SK-N-SH (cell line): ENCODE measurements at regions not wholly inside any gene's neighbourhood (a gene's known extent, or its start where the extent isn't known, plus 50 kb on each side); places are given as distances from the start of the nearest gene placed in this dataset.
"Not testable (repeated sequence)": the region's sequence is repeated elsewhere in the genome, so short reads cannot be mapped to it uniquely, and the experiment has no call there.

Experiments used
- CTCF ChIA-PET: fragments of 300-600, 350-600 bp; formaldehyde crosslinking; extraction: SDS; loops from one replicate; lab custom pipeline; 2021; lab: Yijun Ruan, JAX
- POLR2A ChIA-PET: fragments of 350-600 bp; sonication (Branson Sonifier 250); formaldehyde crosslinking; extraction: SDS; loops from one replicate; lab custom pipeline; 2020; ENCODE audit warnings: antibody characterized with exemption, inconsistent platforms; lab: Yijun Ruan, JAX
- DNase-seq: peaks from one replicate; pipeline ENCODE4 v3.0.0; 2012
- H2AFZ ChIP-seq: fragments of 200-600 bp; sonication (generic); 2 replicates; pipeline ENCODE4 v1.8.1; 2016; ENCODE audit warnings: antibody characterized with exemption, mild to moderate bottlenecking, low read depth
- H3F3A ChIP-seq: fragments of 200-600 bp; sonication (generic); replicated peaks from 2 replicates; pipeline ENCODE3; 2016; ENCODE audit warnings: antibody characterized with exemption, mild to moderate bottlenecking; ENCODE audit not compliant: insufficient read depth
- H3K27ac ChIP-seq, 2 experiments: fragments of 200-500 bp in 1 of 2; fragments of 200-600 bp in 1 of 2; sonication (Bioruptor generic) in 1 of 2; sonication (generic), shearing (Covaris generic) in 1 of 2; 2 replicates each; pipeline versions ENCODE4 v1.5.1 to v1.6.1; 2014 to 2016; ENCODE audit warnings: low read depth in 2 of 2, inconsistent platforms in 1 of 2, low read length in 1 of 2, mild to moderate bottlenecking in 1 of 2, mixed read lengths in 1 of 2
- H3K27me3 ChIP-seq: fragments of 200-600 bp; sonication (generic), shearing (Covaris generic); 2 replicates; pipeline ENCODE4 v1.6.1; 2016; ENCODE audit warnings: mixed run types; ENCODE audit not compliant: insufficient read depth
- H3K36me3 ChIP-seq, 2 experiments: fragments of 200-500 bp in 1 of 2; fragments of 200-600 bp in 1 of 2; sonication (Bioruptor generic) in 1 of 2; sonication (generic) in 1 of 2; replicated peaks in 1 of 2; 2 replicates each; pipeline versions ENCODE3 to v1.5.1; 2014 to 2016; ENCODE audit warnings: low read length in 1 of 2, mild to moderate bottlenecking in 1 of 2; ENCODE audit not compliant: insufficient read depth in 2 of 2, control insufficient read depth in 1 of 2
- H3K4me1 ChIP-seq, 2 experiments: fragments of 200-500 bp in 1 of 2; fragments of 200-600 bp in 1 of 2; sonication (Bioruptor generic) in 1 of 2; sonication (generic), shearing (Covaris generic) in 1 of 2; 2 replicates each; pipeline versions ENCODE4 v1.5.1 to v1.6.1; 2014 to 2016; ENCODE audit warnings: low read depth in 1 of 2, low read length in 1 of 2, mixed run types in 1 of 2; ENCODE audit not compliant: insufficient read depth in 2 of 2, control insufficient read depth in 1 of 2
- H3K4me2 ChIP-seq: fragments of 200-600 bp; sonication (generic), shearing (Covaris generic); 2 replicates; pipeline ENCODE4 v1.6.1; 2017; ENCODE audit warnings: mixed run types
- H3K4me3 ChIP-seq, 2 experiments: fragments of 200-500 bp in 1 of 2; fragments of 200-600 bp in 1 of 2; sonication (Bioruptor generic) in 1 of 2; sonication (generic), shearing (Covaris generic) in 1 of 2; 2 replicates each; pipeline versions ENCODE4 v1.5.1 to v1.8.1; 2014 to 2016; ENCODE audit warnings: low read depth in 2 of 2, inconsistent platforms in 1 of 2, low read length in 1 of 2, mild to moderate bottlenecking in 1 of 2, mixed read lengths in 1 of 2, moderate library complexity in 1 of 2
- H3K79me2 ChIP-seq: fragments of 200-600 bp; sonication (generic); 2 replicates; pipeline ENCODE4 v1.8.1; 2017; ENCODE audit warnings: mild to moderate bottlenecking; ENCODE audit not compliant: insufficient read depth
- H3K9ac ChIP-seq: fragments of 200-600 bp; sonication (generic); 2 replicates; pipeline ENCODE4 v1.6.1; 2017; ENCODE audit warnings: mixed run types
- H3K9me2 ChIP-seq: fragments of 200-600 bp; sonication (generic); 2 replicates; pipeline ENCODE4 v1.6.1; 2017; ENCODE audit warnings: mixed run types
- H3K9me3 ChIP-seq: fragments of 200-600 bp; sonication (generic); 2 replicates; pipeline ENCODE4 v1.6.1; 2017; ENCODE audit warnings: mixed run types, mild to moderate bottlenecking, moderate library complexity
- H4K20me1 ChIP-seq: fragments of 200-600 bp; sonication (generic); 2 replicates; pipeline ENCODE4 v1.6.1; 2017; ENCODE audit warnings: mild to moderate bottlenecking, mixed run types; ENCODE audit not compliant: insufficient read depth
- CHD2 ChIP-seq: fragments of 150-350 bp; IDR thresholded peaks from 2 replicates; pipeline ENCODE4 v1.6.1; 2018; ENCODE audit warnings: low read length; ENCODE audit not compliant: partially characterized antibody
- CTCF ChIP-seq: fragments of 200-600 bp; sonication (generic); IDR thresholded peaks from 2 replicates; pipeline ENCODE4 v1.6.1; 2017; ENCODE audit warnings: antibody characterized with exemption, mild to moderate bottlenecking, moderate library complexity
- ELF1 ChIP-seq: IDR thresholded peaks from 2 replicates; pipeline ENCODE4 v1.4.0; 2012
- FOSL2 ChIP-seq: IDR thresholded peaks from 2 replicates; pipeline ENCODE4 v1.4.0; 2012; ENCODE audit warnings: low read depth, mild to moderate bottlenecking, moderate library complexity, borderline replicate concordance
- FOXJ3 ChIP-seq: sonication (generic); formaldehyde crosslinking; IDR thresholded peaks from 2 replicates; pipeline ENCODE4 v1.5.1; 2020; ENCODE audit warnings: mild to moderate bottlenecking, missing genetic modification reagents
- FOXM1 ChIP-seq: IDR thresholded peaks from 2 replicates; pipeline ENCODE4 v1.4.0; 2012; ENCODE audit warnings: low read depth, mild to moderate bottlenecking
- JUND ChIP-seq: IDR thresholded peaks from 2 replicates; pipeline ENCODE4 v1.4.0; 2012
- MEF2A ChIP-seq: IDR thresholded peaks from 2 replicates; pipeline ENCODE4 v1.4.0; 2012; ENCODE audit warnings: low read depth, borderline replicate concordance
- MXI1 ChIP-seq: IDR thresholded peaks from 2 replicates; pipeline ENCODE4 v1.6.1; 2012; ENCODE audit warnings: mild to moderate bottlenecking, low read depth, low read length, improper control_type of control experiment
- WGBS: methylation state at CpG from one replicate; pipeline ENCODE4 v1.1.6; 2017; ENCODE audit warnings: low lambda C conversion rate; 5-methylcytosine and 5-hydroxymethylcytosine counted together
- TF ChIP-seq, protein P1 (sequence below): fragments of 150-350 bp; IDR thresholded peaks from 2 replicates; pipeline ENCODE4 v1.6.1; 2017; ENCODE audit warnings: antibody characterized with exemption, low read length, low read depth, borderline replicate concordance
- TF ChIP-seq, protein P2 (sequence below): IDR thresholded peaks from 2 replicates; pipeline ENCODE4 v1.6.1; 2012; ENCODE audit warnings: mild to moderate bottlenecking, low read depth, low read length, moderate library complexity
- TF ChIP-seq, protein P3 (sequence below): IDR thresholded peaks from 2 replicates; pipeline ENCODE4; 2012

GRCh38 chr5:108503986-108504385 is 122.1 kb upstream of the FBXL17 start:
- no peaks in the 10 kb centered on the region for H3K36me3 ChIP-seq
- H2AFZ ChIP-seq, result no peak overlapping the region
- ChIA-PET CTCF (interaction anchor here (1.3 kb wide), 1 partner anchor 11 kb away, joined by 3 read pairs; no protein-coding TSS in a partner anchor), POLR2A (no interaction called here)
- no peaks in the 10 kb centered on the region for H3K79me2 ChIP-seq
- H3K4me2 ChIP-seq, result no peak overlapping the region
- WGBS, result 24% methylated on average over 2 of the region's 2 CpGs
- no peak for DNase-seq
- no peaks in the 10 kb centered on the region for H3K27me3 ChIP-seq
- H3K4me3 ChIP-seq, result no peak overlapping the region
- no peaks in the 10 kb centered on the region for H3K9me2 ChIP-seq
- no peak overlapping the region for H3K9ac ChIP-seq
- TF ChIP-seq, protein P1, sequence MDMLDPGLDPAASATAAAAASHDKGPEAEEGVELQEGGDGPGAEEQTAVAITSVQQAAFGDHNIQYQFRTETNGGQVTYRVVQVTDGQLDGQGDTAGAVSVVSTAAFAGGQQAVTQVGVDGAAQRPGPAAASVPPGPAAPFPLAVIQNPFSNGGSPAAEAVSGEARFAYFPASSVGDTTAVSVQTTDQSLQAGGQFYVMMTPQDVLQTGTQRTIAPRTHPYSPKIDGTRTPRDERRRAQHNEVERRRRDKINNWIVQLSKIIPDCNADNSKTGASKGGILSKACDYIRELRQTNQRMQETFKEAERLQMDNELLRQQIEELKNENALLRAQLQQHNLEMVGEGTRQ, result no peak
- TF ChIP-seq, protein P2, sequence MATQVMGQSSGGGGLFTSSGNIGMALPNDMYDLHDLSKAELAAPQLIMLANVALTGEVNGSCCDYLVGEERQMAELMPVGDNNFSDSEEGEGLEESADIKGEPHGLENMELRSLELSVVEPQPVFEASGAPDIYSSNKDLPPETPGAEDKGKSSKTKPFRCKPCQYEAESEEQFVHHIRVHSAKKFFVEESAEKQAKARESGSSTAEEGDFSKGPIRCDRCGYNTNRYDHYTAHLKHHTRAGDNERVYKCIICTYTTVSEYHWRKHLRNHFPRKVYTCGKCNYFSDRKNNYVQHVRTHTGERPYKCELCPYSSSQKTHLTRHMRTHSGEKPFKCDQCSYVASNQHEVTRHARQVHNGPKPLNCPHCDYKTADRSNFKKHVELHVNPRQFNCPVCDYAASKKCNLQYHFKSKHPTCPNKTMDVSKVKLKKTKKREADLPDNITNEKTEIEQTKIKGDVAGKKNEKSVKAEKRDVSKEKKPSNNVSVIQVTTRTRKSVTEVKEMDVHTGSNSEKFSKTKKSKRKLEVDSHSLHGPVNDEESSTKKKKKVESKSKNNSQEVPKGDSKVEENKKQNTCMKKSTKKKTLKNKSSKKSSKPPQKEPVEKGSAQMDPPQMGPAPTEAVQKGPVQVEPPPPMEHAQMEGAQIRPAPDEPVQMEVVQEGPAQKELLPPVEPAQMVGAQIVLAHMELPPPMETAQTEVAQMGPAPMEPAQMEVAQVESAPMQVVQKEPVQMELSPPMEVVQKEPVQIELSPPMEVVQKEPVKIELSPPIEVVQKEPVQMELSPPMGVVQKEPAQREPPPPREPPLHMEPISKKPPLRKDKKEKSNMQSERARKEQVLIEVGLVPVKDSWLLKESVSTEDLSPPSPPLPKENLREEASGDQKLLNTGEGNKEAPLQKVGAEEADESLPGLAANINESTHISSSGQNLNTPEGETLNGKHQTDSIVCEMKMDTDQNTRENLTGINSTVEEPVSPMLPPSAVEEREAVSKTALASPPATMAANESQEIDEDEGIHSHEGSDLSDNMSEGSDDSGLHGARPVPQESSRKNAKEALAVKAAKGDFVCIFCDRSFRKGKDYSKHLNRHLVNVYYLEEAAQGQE, result no peak
- TF ChIP-seq FOXJ3 (no peak), ELF1 (no peak), CTCF (no peak), MXI1 (no peak), JUND (no peak), FOSL2 (no peak), MEF2A (no peak), CHD2 (no peak), FOXM1 (no peak)
- TF ChIP-seq, protein P3, sequence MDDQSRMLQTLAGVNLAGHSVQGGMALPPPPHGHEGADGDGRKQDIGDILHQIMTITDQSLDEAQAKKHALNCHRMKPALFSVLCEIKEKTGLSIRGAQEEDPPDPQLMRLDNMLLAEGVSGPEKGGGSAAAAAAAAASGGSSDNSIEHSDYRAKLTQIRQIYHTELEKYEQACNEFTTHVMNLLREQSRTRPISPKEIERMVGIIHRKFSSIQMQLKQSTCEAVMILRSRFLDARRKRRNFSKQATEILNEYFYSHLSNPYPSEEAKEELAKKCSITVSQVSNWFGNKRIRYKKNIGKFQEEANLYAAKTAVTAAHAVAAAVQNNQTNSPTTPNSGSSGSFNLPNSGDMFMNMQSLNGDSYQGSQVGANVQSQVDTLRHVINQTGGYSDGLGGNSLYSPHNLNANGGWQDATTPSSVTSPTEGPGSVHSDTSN, result no peak
- H3K4me1 ChIP-seq, result no peaks in the 10 kb centered on the region
- H3F3A ChIP-seq, result no peaks in the 10 kb centered on the region
- no peaks in the 10 kb centered on the region for H4K20me1 ChIP-seq
- H3K9me3 ChIP-seq, result no peaks in the 10 kb centered on the region
- H3K27ac ChIP-seq, result no peak overlapping the region

- DNase-seq, H3K79me2 ChIP-seq, H3K27me3 ChIP-seq, POLR2A ChIA-PET, H3K4me1 ChIP-seq, H3K27ac ChIP-seq, H3K36me3 ChIP-seq, H3K4me3 ChIP-seq, H3K9ac ChIP-seq, CTCF ChIA-PET, H3K9me3 ChIP-seq, H3F3A ChIP-seq, H2AFZ ChIP-seq, H3K9me2 ChIP-seq, H3K4me2 ChIP-seq, H4K20me1 ChIP-seq: not testable (repeated sequence)
- 57% methylated on average over 3 of the region's 3 CpGs for WGBS
Measured at GRCh38 chr5:108495615-108496014, 113.7 kb upstream of the FBXL17 start.
